B cell (primary cell): ENCODE measurements at regions not wholly inside any gene's neighbourhood (a gene's known extent, or its start where the extent isn't known, plus 50 kb on each side); places are given as distances from the start of the nearest gene placed in this dataset.

Experiments used
- ATAC-seq: fragments of 200-7000 bp; cut with Tn5 transposase; one replicate; pipeline ENCODE4 v1.10.0; 2021; ENCODE audit warnings: low read depth, mild to moderate bottlenecking, moderate number of reproducible peaks, moderate library complexity
- CTCF ChIA-PET: fragments of 350-600 bp; sonication (Branson Sonifier 250); formaldehyde crosslinking; loops from one replicate; lab custom pipeline; 2021; ENCODE audit warnings: antibody characterized with exemption, inconsistent platforms; lab: Charles Lee
- POLR2A ChIA-PET: fragments of 350-600 bp; sonication (Branson Sonifier 250); formaldehyde crosslinking; loops from one replicate; lab custom pipeline; 2021; ENCODE audit warnings: antibody characterized with exemption; lab: Charles Lee
- DNase-seq: peaks from one replicate; pipeline ENCODE4 v3.0.0; 2013
- H2AFZ ChIP-seq: 2 replicates; pipeline ENCODE4 v1.6.1; 2012; ENCODE audit warnings: mild to moderate bottlenecking, low read depth, low read length; ENCODE audit not compliant: insufficient read depth, poor library complexity, severe bottlenecking
- H3K27ac ChIP-seq, 2 donors: 1 replicate in 1 of 2; 2 replicates in 1 of 2; pipeline ENCODE4 v1.5.1; 2012 to 2013; ENCODE audit warnings: low read length in 2 of 2, mild to moderate bottlenecking in 2 of 2, moderate library complexity in 1 of 2
- H3K27me3 ChIP-seq, 4 experiments: fragments of 200-600 bp in 1 of 4; sonication (generic) in 1 of 4; replicated peaks in 1 of 4; 1 replicate in 2 of 4; 2 replicates in 2 of 4; pipeline versions ENCODE4 v1.6.1 to v1.7.0; 2013 to 2016; ENCODE audit warnings: low read length in 3 of 4, mild to moderate bottlenecking in 2 of 4, mixed read lengths in 1 of 4, moderate library complexity in 1 of 4; ENCODE audit not compliant: insufficient read depth in 4 of 4, control insufficient read depth in 3 of 4; ENCODE audit errors: control extremely low read depth in 1 of 4
- H3K36me3 ChIP-seq, 2 experiments: replicated peaks in 1 of 2; 1 replicate in 1 of 2; 2 replicates in 1 of 2; pipeline versions ENCODE4 v1.6.1 to v1.7.1; 2013; ENCODE audit warnings: low read length in 1 of 2; ENCODE audit not compliant: insufficient read depth in 2 of 2, control insufficient read depth in 1 of 2; ENCODE audit errors: control extremely low read depth in 1 of 2, extremely low read depth in 1 of 2
- H3K4me1 ChIP-seq, 2 donors: fragments of 200-600 bp in 1 of 2; sonication (generic) in 1 of 2; 1 replicate in 1 of 2; 2 replicates in 1 of 2; pipeline versions ENCODE4 v1.5.1 to v1.6.1; 2013 to 2017; ENCODE audit warnings: low read length in 2 of 2; ENCODE audit not compliant: control insufficient read depth in 2 of 2, insufficient read depth in 2 of 2
- H3K4me2 ChIP-seq: replicated peaks from 2 replicates; pipeline ENCODE3; 2012; ENCODE audit warnings: mild to moderate bottlenecking, low read depth, low read length; ENCODE audit not compliant: poor library complexity, severe bottlenecking
- H3K4me3 ChIP-seq, 5 experiments: fragments of 200-600 bp in 1 of 5; sonication (generic) in 1 of 5; 1 replicate in 3 of 5; 2 replicates in 2 of 5; pipeline versions ENCODE4 v1.5.1 to v1.7.0; 2011 to 2016; ENCODE audit warnings: low read length in 4 of 5, mild to moderate bottlenecking in 4 of 5, low read depth in 2 of 5, control low read depth in 1 of 5, moderate library complexity in 1 of 5; ENCODE audit not compliant: insufficient read depth in 1 of 5; ENCODE audit errors: control extremely low read depth in 1 of 5, extremely low read depth in 1 of 5
- H3K79me2 ChIP-seq: fragments of 200-600 bp; sonication (generic); one replicate; pipeline ENCODE4 v1.6.0; 2016; ENCODE audit warnings: low read length; ENCODE audit not compliant: control insufficient read depth, insufficient read depth
- H3K9ac ChIP-seq: fragments of 200-600 bp; sonication (generic); 2 replicates; pipeline ENCODE4 v1.6.1; 2017; ENCODE audit warnings: mild to moderate bottlenecking, low read length, moderate library complexity
- H3K9me3 ChIP-seq, 3 donors: one replicate each; pipeline versions ENCODE4 v1.6.1 to v1.7.1; 2013; ENCODE audit warnings: low read length in 2 of 3; ENCODE audit not compliant: control insufficient read depth in 2 of 3, insufficient read depth in 1 of 3; ENCODE audit errors: control extremely low read depth in 1 of 3
- H4K20me1 ChIP-seq: 2 replicates; pipeline ENCODE4 v1.6.0; 2012; ENCODE audit warnings: mild to moderate bottlenecking, low read length; ENCODE audit not compliant: insufficient read depth, control insufficient read depth, poor library complexity, severe bottlenecking
- H3K27ac Mint-ChIP-seq: one replicate; pipeline ENCODE4 v1.8.0; 2021; ENCODE audit warnings: mixed read lengths
- H3K27me3 Mint-ChIP-seq: one replicate; pipeline ENCODE4 v1.8.0; 2021; ENCODE audit warnings: mixed read lengths
- H3K4me1 Mint-ChIP-seq: one replicate; pipeline ENCODE4 v1.8.0; 2021; ENCODE audit warnings: mixed read lengths
- H3K4me3 Mint-ChIP-seq: one replicate; pipeline ENCODE4 v1.8.0; 2021; ENCODE audit warnings: mixed read lengths
- H3K9me3 Mint-ChIP-seq: one replicate; pipeline ENCODE4 v1.8.0; 2022; ENCODE audit warnings: mixed read lengths; ENCODE audit not compliant: insufficient read depth
- CTCF ChIP-seq: fragments of 200-600 bp; IDR thresholded peaks from one replicate; pipeline ENCODE4 v1.8.0; 2022; ENCODE audit warnings: antibody characterized with exemption, mild to moderate bottlenecking
- EZH2 ChIP-seq: IDR thresholded peaks from 2 replicates; pipeline ENCODE4 v1.6.1; 2012; ENCODE audit warnings: borderline replicate concordance, low read depth, mild to moderate bottlenecking, moderate library complexity, low read length; ENCODE audit not compliant: insufficient read depth, poor library complexity, severe bottlenecking
- WGBS: methylation state at CpG from one replicate; pipeline ENCODE4 v1.1.5; 2013; ENCODE audit warnings: missing lambda C conversion rate; ENCODE audit not compliant: insufficient coverage; 5-methylcytosine and 5-hydroxymethylcytosine counted together
- intact Hi-C: fragments of 100-400 bp; cut with micrococcal nuclease; formaldehyde crosslinking; loops from one replicate; pipeline ENCODE4 v1.10.0; 2022

- H3K79me2 ChIP-seq: no peaks in the 10 kb centered on the region
- no peaks in the 10 kb centered on the region for H3K27me3 ChIP-seq
- TF ChIP-seq CTCF: no peak
- no peak for TF ChIP-seq EZH2
- Mint-ChIP-seq H3K4me1 (no peaks in the 10 kb centered on the region), H3K4me3 (no peak overlapping the region), H3K27me3 (no peaks in the 10 kb centered on the region), H3K27ac (no peak overlapping the region), H3K9me3 (peaks cover 21% of the 10 kb centered on the region)
- no peaks in the 10 kb centered on the region for H4K20me1 ChIP-seq
- no peak overlapping the region for H3K27ac ChIP-seq
- CTCF ChIA-PET: no interaction called here
- H3K9me3 ChIP-seq: peaks cover 0 to 6% (median 1%) of the 10 kb centered on the region in 3 donors
- H3K9ac ChIP-seq: no peak overlapping the region
- H3K4me3 ChIP-seq: no peak overlapping the region
- POLR2A ChIA-PET: no interaction called here
- no peak for ATAC-seq
- intact Hi-C loops: no loop called here
- no peaks in the 10 kb centered on the region for H3K4me1 ChIP-seq
- no peaks in the 10 kb centered on the region for H3K36me3 ChIP-seq
- no peak overlapping the region for H3K4me2 ChIP-seq
- H2AFZ ChIP-seq: no peak overlapping the region
- no peak for DNase-seq
Observed at GRCh38 chr2:180394305-180394704, 387.2 kb upstream of the CWC22 start.

- TF ChIP-seq EZH2 (no peak), CTCF (no peak)
- H3K27ac Mint-ChIP-seq: no peak overlapping the region
- DNase-seq (no peak), ATAC-seq (no peak)
- H3K9me3 ChIP-seq: no peaks in the 10 kb centered on the region
- no peak overlapping the region for H3K9ac ChIP-seq
- no peaks in the 10 kb centered on the region for H4K20me1 ChIP-seq
- H3K4me1 ChIP-seq: no peaks in the 10 kb centered on the region
- CTCF ChIA-PET: no interaction called here
- intact Hi-C loops: no loop called here
- no peak overlapping the region for H3K27ac ChIP-seq
- no peaks in the 10 kb centered on the region for H3K36me3 ChIP-seq
- no peaks in the 10 kb centered on the region for H3K9me3 Mint-ChIP-seq
- POLR2A ChIA-PET: no interaction called here
- H2AFZ ChIP-seq: no peak overlapping the region
- no CpG with 5 or more reads among the region's 2 CpGs for WGBS
- H3K79me2 ChIP-seq: no peaks in the 10 kb centered on the region
- H3K27me3 Mint-ChIP-seq: no peaks in the 10 kb centered on the region
- H3K4me1 Mint-ChIP-seq: no peaks in the 10 kb centered on the region
- H3K4me3 Mint-ChIP-seq: no peak overlapping the region
- no peak overlapping the region for H3K4me3 ChIP-seq
- no peak overlapping the region for H3K4me2 ChIP-seq
- H3K27me3 ChIP-seq: no peaks in the 10 kb centered on the region
Observed at GRCh38 chr2:180385601-180386201, 378.6 kb upstream of the CWC22 start.
